NCI-H128 (cell line): ENCODE measurements at regions not wholly inside any gene's neighbourhood (a gene's known extent, or its start where the extent isn't known, plus 50 kb on each side); places are given as distances from the start of the nearest gene placed in this dataset.
"Not testable (repeated sequence)": the region's sequence is repeated elsewhere in the genome, so short reads cannot be mapped to it uniquely, and the experiment has no call there.

Source experiments
- DNase-seq: peaks from one replicate; lab custom pipeline; 2025; ENCODE audit not compliant: unreplicated experiment; lab: John Stamatoyannopoulos, UW

- no peak for DNase-seq
Observed at GRCh38 chr15:23913081-23913480, 226.0 kb upstream of the NDN start.

- DNase-seq, result no peak
Observed at GRCh38 chr15:23913635-23914034, 226.5 kb upstream of the NDN start.

GRCh38 chr15:23924686-23925085 lies 237.6 kb upstream of the NDN start:
- DNase-seq, result no peak

- DNase-seq, result no peak
Observed at GRCh38 chr15:23954931-23955330, 267.8 kb upstream of the NDN start.

- no peak for DNase-seq
Observed at GRCh38 chr15:23983500-23984259, 296.6 kb upstream of the NDN start.

- DNase-seq, result no peak
Observed at GRCh38 chr15:23994273-23994672, 307.2 kb upstream of the NDN start.

GRCh38 chr15:23998056-23998455 lies 311.0 kb upstream of the NDN start:
- DNase-seq, result no peak

- no peak for DNase-seq
Observed at GRCh38 chr15:24008476-24008875, 321.4 kb upstream of the NDN start.

- DNase-seq, result no peak
Observed at GRCh38 chr15:24017470-24017869, 330.4 kb upstream of the NDN start.

GRCh38 chr15:24039683-24040082 lies 352.6 kb upstream of the NDN start:
- no peak for DNase-seq

- no peak for DNase-seq
Observed at GRCh38 chr15:24054547-24055245, 367.6 kb upstream of the NDN start.

- no peak for DNase-seq
Observed at GRCh38 chr15:24067733-24068501, 380.8 kb upstream of the NDN start.

- no peak for DNase-seq
Observed at GRCh38 chr15:24075420-24076089, 388.4 kb upstream of the NDN start.

GRCh38 chr15:24076090-24076784 lies 389.1 kb upstream of the NDN start:
- no peak for DNase-seq

- no peak for DNase-seq
Observed at GRCh38 chr15:24078310-24079029, 391.4 kb upstream of the NDN start.

- DNase-seq, result not testable (repeated sequence)
Observed at GRCh38 chr15:24088941-24089340, 401.8 kb upstream of the NDN start.

- not testable (repeated sequence) for DNase-seq
Observed at GRCh38 chr15:24101503-24101902, 414.4 kb upstream of the NDN start.

GRCh38 chr15:24107524-24107923 lies 420.4 kb upstream of the NDN start:
- not testable (repeated sequence) for DNase-seq

- not testable (repeated sequence) for DNase-seq
Observed at GRCh38 chr15:24107948-24108347, 420.8 kb upstream of the NDN start.

- not testable (repeated sequence) for DNase-seq
Observed at GRCh38 chr15:24108349-24108748, 421.2 kb upstream of the NDN start.
